ENCODE measurements at regions not wholly inside any gene's neighbourhood (a gene's known extent, or its start where the extent isn't known, plus 50 kb on each side); places are given as distances from the start of the nearest gene placed in this dataset.

DNA sequence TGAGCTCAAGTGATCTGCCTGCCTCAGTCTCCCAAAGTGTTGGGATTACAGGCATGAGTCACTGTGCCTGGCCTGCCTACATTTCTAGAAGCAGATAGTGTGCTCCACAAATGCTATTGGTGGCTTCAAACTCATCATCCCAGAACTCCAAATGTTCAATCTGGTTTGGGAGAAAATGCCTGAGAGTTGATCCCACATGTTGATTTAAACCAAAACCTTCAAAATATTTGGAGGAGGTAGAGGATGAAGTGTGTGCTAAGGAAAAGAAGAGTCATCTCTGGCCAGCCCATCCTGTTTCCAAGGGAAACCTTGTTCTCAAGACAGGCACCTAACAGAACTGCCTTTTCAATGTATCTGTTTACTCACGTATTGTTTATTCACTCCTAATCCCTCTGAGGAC lies 55.4 kb upstream of the GRHL3 start:
- TF ChIP-seq EZH2 (IDR thresholded peaks at IDR 0.05; ENCODE audit: insufficient read depth, poor library complexity, severe bottlenecking) (no peak), EZH2phosphoT487 (IDR thresholded peaks at IDR 0.05; ENCODE audit: insufficient read depth, low read depth) (no peak)
